Lower leg skin (tissue), 4 donors: ENCODE measurements at regions not wholly inside any gene's neighbourhood (a gene's known extent, or its start where the extent isn't known, plus 50 kb on each side); places are given as distances from the start of the nearest gene placed in this dataset.
"Not testable (repeated sequence)": the region's sequence is repeated elsewhere in the genome, so short reads cannot be mapped to it uniquely, and the experiment has no call there.

Experiments
- DNase-seq, 2 donors: peaks; one replicate each; pipeline ENCODE4 v3.0.0-alpha.2; 2019; ENCODE audit warnings: low spot score in 2 of 2
- H3K4me3 ChIP-seq: fragments of 200-600 bp; sonication (generic); 2 replicates; pipeline ENCODE4 v1.5.1; 2017; ENCODE audit warnings: mild to moderate bottlenecking, low read depth; ENCODE audit not compliant: poor library complexity, severe bottlenecking
- POLR2A ChIP-seq, 2 donors: fragments of 450-650 bp; IDR thresholded peaks; one replicate each; pipeline ENCODE4 v1.6.1; 2016 to 2017; ENCODE audit warnings: antibody characterized with exemption in 2 of 2, mild to moderate bottlenecking in 1 of 2, moderate library complexity in 1 of 2
- WGBS, 2 donors: methylation state at CpG; one replicate each; pipeline ENCODE4 v1.1.5; 2018; 5-methylcytosine and 5-hydroxymethylcytosine counted together
- intact Hi-C: fragments of 100-400 bp; cut with DNase I; formaldehyde crosslinking; loops from one replicate; pipeline ENCODE4 v1.15.0; 2023; ENCODE audit warnings: low total_unique reads
- TF ChIP-seq, protein P1 (sequence below), 3 donors: fragments of 450-650 bp; IDR thresholded peaks; one replicate each; pipeline ENCODE4 v1.5.1; 2016; ENCODE audit warnings: antibody characterized with exemption in 3 of 3, mild to moderate bottlenecking in 3 of 3, moderate library complexity in 2 of 3

DNA sequence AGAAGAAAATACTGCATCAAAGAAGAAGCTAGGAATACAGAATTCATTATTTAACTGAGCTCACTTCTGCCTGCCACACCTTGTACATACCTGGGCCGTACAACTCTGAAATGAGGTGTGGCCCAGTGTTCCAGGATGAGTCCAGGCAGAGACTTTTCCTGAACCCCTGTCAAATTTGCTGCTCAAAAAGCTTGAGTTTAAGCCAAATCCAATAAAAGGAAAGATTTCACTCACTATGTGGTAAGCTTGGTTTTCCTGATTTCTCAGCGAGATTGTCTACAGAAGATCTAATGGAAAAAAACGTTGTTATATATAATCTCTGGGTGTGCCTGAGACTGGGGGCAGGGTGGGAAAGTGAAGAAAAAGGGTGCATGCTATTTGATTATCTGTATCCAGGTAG, 72.1 kb upstream of the EGFR start:
- no peak overlapping the region for H3K4me3 ChIP-seq
- no peak for DNase-seq
- WGBS, 2 donors, result 43 to 45% methylated on average over 3 of the region's 3 CpGs
- TF ChIP-seq, protein P1, sequence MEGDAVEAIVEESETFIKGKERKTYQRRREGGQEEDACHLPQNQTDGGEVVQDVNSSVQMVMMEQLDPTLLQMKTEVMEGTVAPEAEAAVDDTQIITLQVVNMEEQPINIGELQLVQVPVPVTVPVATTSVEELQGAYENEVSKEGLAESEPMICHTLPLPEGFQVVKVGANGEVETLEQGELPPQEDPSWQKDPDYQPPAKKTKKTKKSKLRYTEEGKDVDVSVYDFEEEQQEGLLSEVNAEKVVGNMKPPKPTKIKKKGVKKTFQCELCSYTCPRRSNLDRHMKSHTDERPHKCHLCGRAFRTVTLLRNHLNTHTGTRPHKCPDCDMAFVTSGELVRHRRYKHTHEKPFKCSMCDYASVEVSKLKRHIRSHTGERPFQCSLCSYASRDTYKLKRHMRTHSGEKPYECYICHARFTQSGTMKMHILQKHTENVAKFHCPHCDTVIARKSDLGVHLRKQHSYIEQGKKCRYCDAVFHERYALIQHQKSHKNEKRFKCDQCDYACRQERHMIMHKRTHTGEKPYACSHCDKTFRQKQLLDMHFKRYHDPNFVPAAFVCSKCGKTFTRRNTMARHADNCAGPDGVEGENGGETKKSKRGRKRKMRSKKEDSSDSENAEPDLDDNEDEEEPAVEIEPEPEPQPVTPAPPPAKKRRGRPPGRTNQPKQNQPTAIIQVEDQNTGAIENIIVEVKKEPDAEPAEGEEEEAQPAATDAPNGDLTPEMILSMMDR (IDR thresholded peaks at IDR 0.05), result no peak
- no peak for TF ChIP-seq POLR2A (IDR thresholded peaks at IDR 0.05)
- intact Hi-C loops, result no loop called here

DNA sequence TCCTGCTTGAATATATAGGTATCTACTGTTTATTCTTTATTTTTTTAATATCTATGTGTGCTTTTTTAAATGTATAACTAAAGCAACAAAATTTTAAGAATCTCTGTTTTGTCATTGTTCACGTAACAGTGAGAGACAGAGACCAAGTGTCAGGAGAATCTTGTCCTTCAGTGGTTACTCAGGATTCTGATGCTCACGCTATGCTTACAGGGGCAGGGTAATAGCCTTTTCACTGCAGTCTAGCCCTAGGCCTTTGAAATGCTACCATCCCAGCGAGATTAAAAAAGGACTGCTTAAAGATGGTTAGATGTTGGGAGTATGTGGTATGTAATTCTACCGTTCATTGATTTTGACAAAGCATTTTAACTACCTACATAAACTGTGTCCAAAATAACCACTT, 71.6 kb upstream of the EGFR start:
- intact Hi-C loops, result no loop called here
- DNase-seq, result no peak
- no peak overlapping the region for H3K4me3 ChIP-seq
- 64 to 67% methylated on average over 4 of the region's 4 CpGs for WGBS, 2 donors
- TF ChIP-seq, protein P1 (IDR thresholded peaks at IDR 0.05), result no peak
- TF ChIP-seq POLR2A (IDR thresholded peaks at IDR 0.05), result no peak

DNA sequence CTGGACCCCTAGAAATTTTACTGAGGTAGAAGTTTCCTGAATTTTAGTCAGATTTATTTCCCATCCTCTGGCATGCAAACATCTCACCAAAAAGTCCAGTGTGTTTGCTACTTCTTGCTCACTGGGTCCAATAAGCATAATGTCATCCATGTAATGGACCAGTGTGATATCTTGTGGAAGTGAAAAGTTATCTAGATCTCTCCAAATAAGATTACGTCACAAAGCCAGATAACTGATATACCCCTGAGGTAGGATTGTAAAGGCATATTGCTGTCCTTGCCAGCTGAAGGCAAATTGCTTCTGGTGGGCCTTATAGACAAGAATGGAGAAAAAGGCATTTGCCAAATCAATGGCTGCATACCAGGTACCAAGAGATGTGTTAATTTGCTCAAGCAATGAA, 69.3 kb upstream of the EGFR start:
- WGBS, 2 donors, result 86 to 100% methylated on average over 1 of the region's 1 CpG
- H3K4me3 ChIP-seq, DNase-seq, intact Hi-C loops: not testable (repeated sequence)

DNA sequence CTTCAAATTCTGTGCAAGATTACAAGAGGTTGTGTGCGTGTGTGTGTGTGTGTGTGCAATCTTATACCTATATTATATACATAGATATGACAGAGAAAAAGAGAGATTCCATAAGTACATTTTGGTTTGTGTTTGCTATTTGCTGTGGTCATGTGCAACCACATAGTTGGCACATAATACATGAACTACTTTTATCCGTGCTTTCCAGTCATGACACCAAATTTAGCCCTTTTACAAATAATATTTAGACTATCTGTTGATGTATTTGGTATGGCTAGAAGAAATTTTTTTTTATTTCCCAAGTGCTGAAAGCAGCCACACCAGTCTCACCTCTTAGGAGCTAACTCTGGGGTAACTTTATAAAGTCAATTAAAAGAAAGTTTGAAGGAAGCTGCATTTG, 63.5 kb upstream of the EGFR start:
- no peak overlapping the region for H3K4me3 ChIP-seq
- 40 to 58% methylated on average over 2 of the region's 2 CpGs for WGBS, 2 donors
- intact Hi-C loops, result no loop called here
- TF ChIP-seq, protein P1 (IDR thresholded peaks at IDR 0.05), result no peak
- TF ChIP-seq POLR2A (IDR thresholded peaks at IDR 0.05), result no peak
- DNase-seq, result no peak

DNA sequence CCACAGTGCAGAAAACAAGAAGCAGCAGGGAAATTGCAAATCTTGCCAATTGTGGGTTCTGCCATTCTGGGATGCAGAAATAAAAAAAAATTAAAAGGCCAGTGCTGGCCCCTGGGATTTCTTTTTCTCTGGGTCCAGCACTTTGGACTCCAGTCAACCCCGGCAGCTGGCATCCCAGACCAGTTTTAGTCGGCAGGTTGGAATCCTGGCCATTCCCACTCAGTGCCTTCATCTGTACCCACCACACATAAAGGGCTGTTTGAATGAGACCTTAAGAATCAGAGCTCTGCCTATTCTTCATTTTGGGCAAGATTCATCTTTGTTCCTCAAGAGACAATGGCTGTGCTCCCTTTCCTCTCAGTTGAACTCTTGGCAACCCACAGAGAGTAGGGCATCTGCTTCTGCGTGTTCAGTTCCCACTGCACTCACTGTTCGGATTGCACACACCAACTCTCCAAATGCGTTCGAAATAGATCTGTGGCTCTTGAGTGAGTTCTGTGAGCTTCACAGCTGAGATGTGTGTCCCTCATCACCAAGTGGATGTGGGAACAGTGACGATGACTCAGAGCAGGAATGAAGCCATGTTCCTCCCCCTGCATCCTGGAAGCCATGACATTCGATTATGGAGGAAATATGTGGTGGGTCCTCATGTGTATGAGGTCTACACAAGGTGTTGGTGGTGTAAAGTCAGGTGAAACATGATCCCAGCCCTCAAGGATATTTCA, 63.0 kb upstream of the EGFR start:
- no peak for TF ChIP-seq POLR2A (IDR thresholded peaks at IDR 0.05)
- TF ChIP-seq, protein P1 (IDR thresholded peaks at IDR 0.05), result no peak
- intact Hi-C loops, result no loop called here
- WGBS, 2 donors, result 79 to 84% methylated on average over 8 of the region's 8 CpGs

GRCh38 chr7:54956865-54957264, 62.0 kb upstream of the EGFR start:
- intact Hi-C loops, result no loop called here

More for the DNA sequence above, 63.0 kb upstream of the EGFR start:
- no peak for DNase-seq
- H3K4me3 ChIP-seq, result no peak overlapping the region

More at GRCh38 chr7:54956865-54957264, 62.0 kb upstream of the EGFR start:
- WGBS, 2 donors, result 89 to 92% methylated on average over 13 of the region's 13 CpGs
- no peak overlapping the region for H3K4me3 ChIP-seq
- TF ChIP-seq, protein P1 (IDR thresholded peaks at IDR 0.05), result no peak
- no peak for TF ChIP-seq POLR2A (IDR thresholded peaks at IDR 0.05)
- DNase-seq, result no peak
